Erythroblast (primary cell): ENCODE measurements at regions not wholly inside any gene's neighbourhood (a gene's known extent, or its start where the extent isn't known, plus 50 kb on each side); places are given as distances from the start of the nearest gene placed in this dataset.
"Not testable (repeated sequence)": the region's sequence is repeated elsewhere in the genome, so short reads cannot be mapped to it uniquely, and the experiment has no call there.

Source experiments
- GATA1 ChIP-seq: IDR thresholded peaks from 2 replicates; pipeline ENCODE4 v1.6.1; 2011; ENCODE audit warnings: low read depth, mild to moderate bottlenecking, control low read depth, low read length, moderate library complexity
- POLR2A ChIP-seq: IDR thresholded peaks from 2 replicates; pipeline ENCODE4 v1.6.1; 2011; ENCODE audit warnings: mild to moderate bottlenecking, low read length

DNA sequence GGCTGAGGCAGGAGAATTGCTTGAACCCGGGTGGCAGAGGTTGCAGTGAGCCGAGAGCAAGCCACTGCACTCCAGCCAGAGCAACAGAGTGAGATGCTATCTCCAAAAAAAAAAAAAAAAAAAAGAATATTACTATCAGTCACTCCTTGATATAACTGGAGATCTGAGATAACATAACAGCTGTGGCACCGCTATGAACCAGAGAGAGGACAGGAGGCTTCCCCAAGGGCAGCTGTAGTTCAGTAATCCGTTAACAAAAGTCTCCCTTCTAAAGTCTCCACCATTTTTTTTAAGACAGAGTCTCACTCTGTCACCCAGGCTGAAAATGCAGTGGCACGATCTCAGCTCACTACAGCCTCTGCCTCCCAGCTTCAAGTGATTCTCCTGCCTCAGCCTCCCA is 120.5 kb downstream of the SEPTIN7 start:
- TF ChIP-seq POLR2A, GATA1: not testable (repeated sequence)
